HG02938 (cell line): ENCODE measurements at regions not wholly inside any gene's neighbourhood (a gene's known extent, or its start where the extent isn't known, plus 50 kb on each side); places are given as distances from the start of the nearest gene placed in this dataset.
"Not testable (repeated sequence)": the region's sequence is repeated elsewhere in the genome, so short reads cannot be mapped to it uniquely, and the experiment has no call there.

ENCODE experiments used
- ATAC-seq: cut with Tn5 transposase; IDR thresholded peaks from one replicate; pipeline ENCODE4 v1.9.1; 2021; ENCODE audit warnings: mild to moderate bottlenecking, moderate library complexity; ENCODE audit not compliant: unreplicated experiment

GRCh38 chr2:21908712-21909380 lies 785.1 kb downstream of the TDRD15 start:
- not testable (repeated sequence) for ATAC-seq

- ATAC-seq: no peak
Measured at GRCh38 chr2:21910832-21911507, 787.2 kb downstream of the TDRD15 start.

- no peak for ATAC-seq
Measured at GRCh38 chr2:21912405-21912804, 788.6 kb downstream of the TDRD15 start.

- no peak for ATAC-seq
Measured at GRCh38 chr2:21915201-21915600, 791.4 kb downstream of the TDRD15 start.

GRCh38 chr2:21916934-21917522 lies 793.3 kb downstream of the TDRD15 start:
- ATAC-seq: no peak

GRCh38 chr2:21920721-21921120 lies 797.0 kb downstream of the TDRD15 start:
- ATAC-seq: no peak

- peak; percentile 68 for ATAC-seq
Measured at GRCh38 chr2:21924640-21925285, 801.0 kb downstream of the TDRD15 start.

- ATAC-seq: no peak
Measured at GRCh38 chr2:21928292-21928691, 804.5 kb downstream of the TDRD15 start.

- no peak for ATAC-seq
Measured at GRCh38 chr2:21930226-21930625, 806.5 kb downstream of the TDRD15 start.

GRCh38 chr2:21939967-21940366 lies 816.2 kb downstream of the TDRD15 start:
- no peak for ATAC-seq

GRCh38 chr2:21944536-21944935 lies 820.8 kb downstream of the TDRD15 start:
- no peak for ATAC-seq

- no peak for ATAC-seq
Measured at GRCh38 chr2:21945658-21946057, 821.9 kb downstream of the TDRD15 start.

- no peak for ATAC-seq
Measured at GRCh38 chr2:21947046-21947445, 823.3 kb downstream of the TDRD15 start.

- ATAC-seq: no peak
Measured at GRCh38 chr2:21966139-21966538, 842.4 kb downstream of the TDRD15 start.

- no peak for ATAC-seq
Measured at GRCh38 chr2:21970971-21971370, 847.2 kb downstream of the TDRD15 start.

GRCh38 chr2:21972586-21972985 lies 848.8 kb downstream of the TDRD15 start:
- no peak for ATAC-seq

- no peak for ATAC-seq
Measured at GRCh38 chr2:21981127-21981526, 857.4 kb downstream of the TDRD15 start.

GRCh38 chr2:21993002-21993401 lies 869.2 kb downstream of the TDRD15 start:
- ATAC-seq: no peak

- ATAC-seq: no peak
Measured at GRCh38 chr2:21996339-21996738, 872.6 kb downstream of the TDRD15 start.

- ATAC-seq: no peak
Measured at GRCh38 chr2:21999522-21999921, 875.8 kb downstream of the TDRD15 start.

- ATAC-seq: no peak
Measured at GRCh38 chr2:22002066-22002465, 878.3 kb downstream of the TDRD15 start.

GRCh38 chr2:22003270-22003669 lies 879.5 kb downstream of the TDRD15 start:
- no peak for ATAC-seq
